PFSK-1 (cell line): ENCODE measurements at regions not wholly inside any gene's neighbourhood (a gene's known extent, or its start where the extent isn't known, plus 50 kb on each side); places are given as distances from the start of the nearest gene placed in this dataset.

Experiments
- FOXP2 ChIP-seq: optimal IDR thresholded peaks from 2 replicates; pipeline ENCODE3; 2011; ENCODE audit warnings: borderline replicate concordance, control low read depth, inconsistent platforms; ENCODE audit not compliant: insufficient read depth; ENCODE audit errors: extremely low read length, extremely low read depth
- POLR2AphosphoS5 ChIP-seq: IDR thresholded peaks from 2 replicates; pipeline ENCODE4 v1.6.1; 2012; ENCODE audit warnings: low read depth, mild to moderate bottlenecking, control low read depth, low read length, moderate library complexity
- REST ChIP-seq, 2 experiments: IDR thresholded peaks; 2 replicates each; pipeline versions ENCODE4 v1.6.1 to v1.8.0; 2011 to 2012; ENCODE audit warnings: low read depth in 2 of 2, low read length in 2 of 2, control low read depth in 1 of 2, inconsistent platforms in 1 of 2, mild to moderate bottlenecking in 1 of 2, moderate library complexity in 1 of 2; ENCODE audit not compliant: insufficient read depth in 1 of 2
- SIN3A ChIP-seq: IDR thresholded peaks from 2 replicates; pipeline ENCODE4 v1.6.1; 2012; ENCODE audit warnings: mild to moderate bottlenecking, low read length, moderate library complexity, borderline replicate concordance; ENCODE audit not compliant: insufficient read depth
- TAF1 ChIP-seq: IDR thresholded peaks from 2 replicates; pipeline ENCODE4 v1.6.1; 2012; ENCODE audit warnings: low read length, control low read depth, borderline replicate concordance; ENCODE audit not compliant: insufficient read depth

GRCh38 chr6:86028776-86029175, 386.1 kb upstream of the SYNCRIP start:
- TF ChIP-seq SIN3A (no peak), POLR2AphosphoS5 (no peak), TAF1 (no peak), REST (IDR thresholded peaks at IDR 0.05; ENCODE audit: insufficient read depth in 1 of 2, low read depth in 2 of 2, low read length in 2 of 2) (no peak), FOXP2 (no peak)

DNA sequence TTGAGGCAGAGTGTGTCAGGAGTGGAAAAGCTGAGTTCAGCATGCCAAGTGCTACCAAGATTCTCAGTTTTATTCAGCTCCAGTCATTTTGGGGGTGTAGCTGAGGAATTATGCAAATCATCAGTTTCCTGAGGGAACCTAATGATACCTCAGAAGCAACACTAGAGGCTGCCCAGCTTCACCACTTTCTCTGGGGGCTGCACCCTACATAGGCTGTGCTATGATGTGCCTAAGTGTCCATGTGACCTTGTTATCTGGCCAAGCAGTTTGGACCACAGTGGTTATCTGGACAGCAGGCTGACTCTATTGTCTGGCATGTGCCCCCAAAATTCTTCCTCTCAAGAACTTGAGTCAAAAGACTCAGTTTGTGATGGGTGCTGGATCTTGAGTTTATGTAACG, 374.6 kb upstream of the SYNCRIP start:
- TF ChIP-seq FOXP2 = no peak
- TF ChIP-seq SIN3A = no peak
- TF ChIP-seq POLR2AphosphoS5 = no peak
- TF ChIP-seq TAF1 = no peak
- TF ChIP-seq REST (IDR thresholded peaks at IDR 0.05; ENCODE audit: insufficient read depth in 1 of 2, low read depth in 2 of 2, low read length in 2 of 2) = no peak

DNA sequence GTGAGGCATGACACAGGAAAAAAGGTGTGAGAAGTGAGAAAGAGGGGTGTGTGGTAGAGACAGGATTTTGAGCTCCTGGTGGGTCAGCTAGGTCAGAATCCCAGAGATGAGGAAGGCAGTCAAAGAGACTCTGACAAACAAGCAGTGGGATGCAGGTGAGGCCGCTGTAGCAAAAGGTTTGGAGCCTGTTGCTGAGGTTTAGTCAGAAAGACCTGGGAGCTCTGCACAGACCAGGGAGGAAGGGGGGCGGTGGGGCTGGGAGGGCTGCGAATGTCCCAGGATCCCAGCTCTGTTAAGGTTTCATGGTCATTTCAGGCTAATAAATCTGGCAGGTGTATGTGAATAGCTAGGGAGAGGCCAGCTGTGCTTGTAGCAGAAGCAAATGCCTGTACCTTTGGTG, 373.9 kb upstream of the SYNCRIP start:
- TF ChIP-seq FOXP2 (no peak), SIN3A (no peak), TAF1 (no peak), POLR2AphosphoS5 (no peak), REST (IDR thresholded peaks at IDR 0.05; ENCODE audit: insufficient read depth in 1 of 2, low read depth in 2 of 2, low read length in 2 of 2) (no peak)

- no peak for TF ChIP-seq SIN3A
- no peak for TF ChIP-seq POLR2AphosphoS5
- TF ChIP-seq FOXP2 = no peak
- no peak for TF ChIP-seq REST (IDR thresholded peaks at IDR 0.05; ENCODE audit: insufficient read depth in 1 of 2, low read depth in 2 of 2, low read length in 2 of 2)
- TF ChIP-seq TAF1 = no peak
These were observed 373.4 kb upstream of the SYNCRIP start for GRCh38 chr6:86016077-86016476.
